Myocyte (in vitro differentiated cells): ENCODE measurements at regions not wholly inside any gene's neighbourhood (a gene's known extent, or its start where the extent isn't known, plus 50 kb on each side); places are given as distances from the start of the nearest gene placed in this dataset.

Source experiments
- DNase-seq: peaks from one replicate; pipeline ENCODE4 v3.0.0-alpha.2; 2012; ENCODE audit warnings: low read depth

DNA sequence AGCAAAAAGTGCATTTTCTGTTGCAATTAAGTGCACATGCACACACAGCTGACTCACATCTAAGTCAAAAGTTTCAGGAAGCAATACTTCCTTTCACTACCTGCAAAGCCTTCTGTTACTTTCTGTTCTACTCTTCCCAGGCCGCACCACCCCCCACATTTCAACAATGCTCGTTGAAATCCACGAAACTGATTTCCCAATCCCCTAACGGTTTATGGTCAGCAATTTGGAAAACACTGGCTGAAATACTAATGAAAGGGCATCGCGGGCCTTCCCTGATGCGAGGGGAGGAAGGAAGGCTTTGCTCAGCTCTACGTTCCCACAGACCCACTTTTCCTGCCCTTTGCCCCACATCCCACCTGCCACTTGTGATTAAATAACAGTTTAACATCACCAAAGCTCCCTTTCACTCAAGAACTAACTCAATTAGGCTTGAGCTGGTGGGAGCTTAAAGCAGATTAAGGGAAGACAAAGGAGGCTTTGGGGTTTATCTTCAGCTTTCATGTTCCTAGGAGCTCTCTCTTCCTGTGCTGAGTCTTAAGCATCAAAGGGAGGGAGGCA lies 243.2 kb upstream of the RAB4A start:
- DNase-seq = no peak

DNA sequence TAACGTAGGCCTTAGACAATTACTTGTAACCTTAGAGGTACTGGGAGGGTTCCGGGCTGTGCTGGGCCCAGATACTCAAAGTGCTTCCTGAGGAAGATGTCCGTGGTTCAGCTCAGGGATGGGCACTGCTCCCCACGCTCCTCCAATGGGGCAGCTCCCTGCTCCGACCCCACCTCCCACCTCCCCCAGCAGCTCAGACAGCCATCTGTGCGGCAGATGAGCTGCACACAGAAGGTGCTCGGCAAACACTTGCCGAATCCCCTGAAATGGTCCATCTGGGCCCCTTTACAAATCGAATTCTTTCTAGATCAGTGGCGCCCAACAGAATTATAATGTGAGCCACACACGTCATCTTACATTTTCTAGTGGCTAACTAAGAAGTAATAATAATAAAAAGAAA lies 242.4 kb upstream of the RAB4A start:
- no peak for DNase-seq

DNA sequence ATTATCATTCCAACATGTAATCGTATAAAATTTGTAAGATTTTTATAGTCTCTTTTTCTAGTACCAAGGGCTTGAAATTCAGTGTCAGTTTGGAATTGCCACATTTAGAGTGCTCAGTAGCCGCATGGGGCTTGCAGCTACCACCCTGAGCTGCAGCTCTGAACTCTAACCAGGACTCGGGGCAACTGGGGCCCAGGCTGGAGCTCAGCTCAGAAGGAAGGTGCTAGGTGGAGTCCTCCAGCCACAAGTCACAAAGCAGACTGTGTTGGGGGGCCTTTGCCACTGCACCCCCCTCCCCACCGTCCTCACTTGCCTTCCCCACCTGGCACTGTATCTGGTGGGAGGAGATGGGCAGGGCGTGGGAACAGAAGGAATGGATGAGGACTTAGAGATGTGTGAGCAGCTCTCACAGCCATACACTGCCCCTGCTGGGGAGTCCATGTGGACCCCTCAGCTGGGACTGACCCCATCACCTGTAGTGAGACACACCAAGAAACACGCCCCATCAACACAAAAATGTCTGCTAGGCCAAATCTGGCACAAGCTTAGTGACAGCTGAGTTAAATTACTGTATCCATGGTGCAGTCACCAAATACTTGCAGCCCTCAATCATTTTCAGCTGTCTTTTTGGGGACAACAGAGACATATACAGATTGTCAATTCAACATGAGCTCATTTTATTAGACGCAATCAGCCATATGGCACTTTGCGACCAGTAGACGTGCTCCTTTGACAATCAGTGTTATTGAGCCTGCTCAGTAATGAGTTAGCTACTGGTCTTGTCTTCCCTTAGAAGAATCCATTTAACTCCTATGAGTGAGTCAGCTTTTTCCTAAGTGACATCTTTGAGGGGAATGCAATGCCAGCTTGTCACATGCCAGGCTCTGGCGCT lies 241.7 kb upstream of the RAB4A start:
- DNase-seq = peak; percentile 25

DNA sequence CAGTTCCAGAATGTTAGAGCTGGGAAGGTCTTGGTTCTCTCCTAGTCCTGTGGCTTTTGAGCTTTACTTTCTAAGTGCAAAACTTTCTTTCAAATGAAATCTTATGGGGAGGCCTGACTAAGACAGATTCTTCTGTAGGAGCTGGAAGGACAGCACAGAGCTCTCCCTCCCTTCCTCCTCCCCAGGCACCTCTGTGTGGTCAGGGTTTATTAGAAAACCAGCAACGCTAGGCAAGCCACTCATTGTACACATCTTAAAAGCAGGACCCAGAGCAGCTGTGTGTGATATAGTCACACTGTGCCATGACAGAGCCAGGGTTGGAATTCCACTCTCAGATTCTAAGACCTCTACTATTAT lies 241.1 kb upstream of the RAB4A start:
- peak; percentile 3 for DNase-seq

DNA sequence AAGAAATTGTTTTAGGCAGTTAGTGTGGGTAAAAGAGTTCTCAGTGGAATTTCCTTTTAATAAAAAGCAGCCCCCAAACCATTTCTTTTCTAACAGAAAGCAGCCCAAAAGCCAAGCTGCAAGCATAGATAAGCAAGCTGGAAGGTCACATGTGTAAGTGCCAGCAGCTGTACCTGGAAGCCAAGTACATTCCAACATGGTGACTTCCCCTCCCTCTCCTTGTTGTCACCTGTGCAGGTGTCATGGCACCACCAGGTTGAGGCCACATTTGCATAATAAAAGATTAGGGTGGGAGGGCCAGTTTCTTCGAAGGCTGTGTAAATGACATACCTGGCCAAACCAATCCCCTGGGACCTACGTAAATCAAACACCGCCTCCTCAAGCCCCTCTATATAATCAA lies 240.3 kb upstream of the RAB4A start:
- no peak for DNase-seq

DNA sequence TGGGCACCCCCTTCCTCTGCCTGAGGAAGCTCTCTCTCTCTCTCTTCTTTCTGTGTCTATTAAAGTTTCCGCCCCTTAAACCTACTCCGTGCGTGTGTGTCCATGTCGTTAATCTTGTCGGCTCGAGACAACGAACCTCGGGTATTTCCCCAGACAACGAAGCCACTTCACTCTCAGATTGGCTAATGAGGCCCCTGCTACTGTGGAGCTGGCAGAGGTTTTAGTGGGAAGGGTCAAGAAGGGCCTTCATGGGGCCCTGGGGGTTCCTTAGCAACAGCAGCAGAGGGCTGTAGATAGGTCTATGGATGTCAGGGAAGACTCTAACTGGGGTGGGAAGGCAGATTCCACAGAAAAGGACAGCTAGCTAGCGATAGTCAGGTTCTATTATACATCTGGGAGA lies 239.8 kb upstream of the RAB4A start:
- no peak for DNase-seq

DNA sequence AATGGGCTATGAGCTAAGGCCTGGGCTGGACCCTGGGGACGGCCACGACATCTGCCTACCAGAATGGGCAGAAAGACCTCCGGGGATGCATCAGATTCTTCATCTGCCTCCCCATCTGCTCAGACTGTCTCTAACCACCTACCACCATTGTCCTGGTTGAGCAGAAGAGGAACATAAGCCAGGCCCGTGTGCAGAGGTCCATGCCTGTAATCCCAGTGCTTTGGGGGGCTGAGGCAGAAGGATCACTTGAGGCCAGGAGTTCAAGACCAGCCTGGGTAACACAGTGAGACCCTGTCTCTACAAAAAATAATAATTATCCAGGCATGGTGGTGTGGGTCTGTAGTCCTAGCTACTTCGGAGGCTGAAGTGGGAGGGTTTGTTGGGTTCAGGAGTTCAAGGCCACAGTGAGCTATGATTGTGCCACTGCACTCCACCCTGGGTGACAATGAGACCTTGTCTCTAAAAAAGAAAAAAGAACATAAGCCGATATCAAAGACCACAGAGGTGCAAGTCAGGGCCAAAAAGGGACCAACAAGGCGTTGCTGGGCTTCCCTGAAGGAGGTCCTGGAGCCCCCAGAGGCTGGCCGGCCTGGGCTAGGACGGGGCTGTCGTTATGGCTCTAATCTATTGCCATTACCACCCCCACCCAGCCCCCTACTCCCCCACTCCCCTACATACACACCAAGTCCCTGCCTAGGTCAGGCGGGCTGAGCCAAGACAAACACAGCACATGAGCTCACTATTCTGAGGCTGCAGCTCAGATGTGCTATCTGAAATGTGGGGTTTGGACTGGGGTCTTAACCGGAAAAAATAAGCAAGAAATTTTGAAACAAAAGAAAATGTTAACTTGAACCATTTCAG lies 239.2 kb upstream of the RAB4A start:
- DNase-seq = no peak

DNA sequence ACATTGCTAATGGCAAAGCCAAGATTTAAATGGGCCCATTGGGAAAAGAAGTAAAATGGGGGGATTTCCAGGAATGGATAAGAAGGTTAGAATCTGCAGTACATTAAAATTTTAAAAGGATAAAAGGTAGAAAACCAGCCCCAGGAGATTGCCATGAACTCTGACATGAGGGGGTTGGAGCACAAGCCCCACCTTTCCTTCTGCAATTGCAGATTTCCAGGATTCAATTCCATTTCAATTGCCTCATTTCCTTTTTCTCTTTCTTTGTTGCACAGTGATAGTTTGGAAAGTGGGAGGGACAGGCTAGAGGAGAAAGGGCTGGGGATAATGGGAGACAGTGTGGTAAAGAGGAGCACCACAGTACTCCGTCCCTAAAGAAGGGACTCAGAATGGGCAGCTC lies 238.5 kb upstream of the RAB4A start:
- no peak for DNase-seq

DNA sequence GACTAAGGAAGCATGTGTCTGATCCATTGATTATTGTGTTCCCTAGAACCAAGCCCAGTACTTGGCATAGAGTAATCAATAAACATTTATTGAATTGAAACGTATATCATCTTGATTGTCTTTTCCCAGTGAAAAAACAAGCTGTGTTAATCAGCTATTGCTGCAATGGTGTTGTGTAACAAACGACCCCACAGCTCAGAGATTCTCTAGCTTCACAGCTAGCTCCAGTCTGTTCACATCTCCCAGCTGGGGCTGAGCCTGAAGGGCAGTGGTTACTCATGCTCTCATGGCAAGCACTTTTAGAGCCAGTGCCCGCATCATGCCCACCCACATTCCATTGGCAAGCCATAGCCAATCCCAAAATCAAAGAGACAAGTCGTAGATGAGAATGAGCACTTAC lies 237.4 kb upstream of the RAB4A start:
- no peak for DNase-seq

DNA sequence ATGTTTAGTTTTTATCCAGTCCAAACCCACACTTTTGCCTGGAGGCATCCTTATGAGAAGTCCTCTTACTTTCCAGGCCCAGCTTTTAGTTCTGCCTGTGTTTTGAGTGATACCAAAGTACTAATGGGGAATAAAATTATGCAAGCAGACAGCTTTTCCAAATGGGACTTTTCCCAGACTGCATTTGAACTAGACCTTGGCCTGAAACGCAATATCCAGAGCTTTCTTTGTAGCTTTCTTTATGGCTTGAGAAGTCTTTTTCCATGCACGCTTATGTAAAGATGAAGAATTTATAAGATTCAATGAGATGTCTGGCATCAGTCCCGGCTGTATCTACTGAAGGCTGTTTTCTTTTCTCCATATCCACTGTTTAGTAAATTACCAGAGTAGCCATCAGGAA lies 236.6 kb upstream of the RAB4A start:
- no peak for DNase-seq

DNA sequence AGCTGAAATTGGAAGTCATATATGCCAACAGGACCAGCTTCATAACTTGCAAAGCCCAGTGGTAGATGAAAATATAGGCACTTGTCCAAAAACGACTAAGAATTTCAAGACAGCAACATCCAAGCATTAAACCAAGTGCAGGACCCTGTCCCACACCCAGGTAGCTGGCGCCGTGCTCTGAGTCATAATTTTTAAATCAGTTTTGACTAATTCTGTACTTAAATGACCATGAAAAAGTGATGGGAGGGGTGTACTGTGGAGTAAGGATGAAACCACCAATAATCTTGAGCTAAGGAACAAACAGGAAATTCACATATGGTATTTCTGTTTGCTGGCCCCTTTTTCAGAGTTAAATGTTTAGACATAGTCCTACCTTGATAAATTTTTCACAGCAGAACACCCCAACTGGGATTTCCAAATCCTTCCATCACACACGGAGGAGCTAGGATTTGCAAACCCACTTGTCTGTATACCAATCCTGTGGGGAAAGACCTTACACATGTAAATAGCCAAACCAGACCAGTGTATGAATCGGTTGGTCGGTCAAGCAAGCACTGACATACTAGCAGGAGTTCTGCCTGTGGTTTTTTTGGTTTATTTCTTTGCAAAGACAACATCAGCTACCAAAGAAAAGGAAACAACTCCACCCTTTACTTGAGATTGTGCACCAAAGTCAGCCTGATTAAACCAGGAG lies 235.7 kb upstream of the RAB4A start:
- no peak for DNase-seq

DNA sequence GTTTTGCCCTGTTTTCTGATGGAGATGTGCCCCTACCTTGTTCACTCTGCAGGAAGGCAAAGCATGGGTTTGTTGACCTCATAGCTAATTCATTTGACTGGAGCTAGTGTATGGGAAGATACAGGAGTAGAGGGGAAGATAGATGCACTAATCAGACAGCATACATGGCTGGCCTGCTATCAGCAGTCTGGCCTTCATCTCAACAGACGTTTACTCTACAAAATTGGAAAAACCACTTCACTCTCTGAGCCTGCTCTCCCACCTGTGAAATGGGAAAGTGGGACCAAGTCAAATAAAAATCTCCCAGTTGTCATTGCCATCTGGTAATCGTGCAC lies 235.2 kb upstream of the RAB4A start:
- DNase-seq = no peak

DNA sequence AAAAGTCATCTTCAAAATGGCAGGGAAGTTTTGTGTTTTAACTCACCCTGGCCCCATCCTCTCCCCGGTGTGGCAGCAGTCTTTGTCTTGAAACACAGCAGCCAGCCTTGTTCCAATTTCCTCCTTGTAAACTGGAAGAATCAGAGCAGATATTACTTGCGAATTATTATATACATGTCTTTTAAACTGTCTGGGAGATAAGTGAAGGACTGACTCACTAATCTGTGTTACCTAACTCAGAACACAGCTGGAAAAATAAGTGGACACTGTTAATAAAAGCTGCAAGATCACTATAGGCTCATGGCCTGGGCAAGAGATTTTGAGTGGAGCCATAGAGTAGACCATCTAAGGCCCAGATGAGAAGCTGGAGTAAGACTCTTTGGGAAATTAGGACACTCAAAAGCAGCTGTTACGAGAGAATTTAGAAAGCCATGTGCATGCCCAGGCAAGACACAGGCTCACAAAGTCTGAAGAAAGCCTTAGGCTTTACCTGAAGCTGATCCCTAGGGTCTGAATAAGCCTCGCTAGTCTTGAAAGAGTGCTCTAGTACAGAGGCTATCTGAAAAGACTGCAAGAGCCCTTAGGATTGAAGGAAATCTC lies 233.0 kb upstream of the RAB4A start:
- DNase-seq = no peak

DNA sequence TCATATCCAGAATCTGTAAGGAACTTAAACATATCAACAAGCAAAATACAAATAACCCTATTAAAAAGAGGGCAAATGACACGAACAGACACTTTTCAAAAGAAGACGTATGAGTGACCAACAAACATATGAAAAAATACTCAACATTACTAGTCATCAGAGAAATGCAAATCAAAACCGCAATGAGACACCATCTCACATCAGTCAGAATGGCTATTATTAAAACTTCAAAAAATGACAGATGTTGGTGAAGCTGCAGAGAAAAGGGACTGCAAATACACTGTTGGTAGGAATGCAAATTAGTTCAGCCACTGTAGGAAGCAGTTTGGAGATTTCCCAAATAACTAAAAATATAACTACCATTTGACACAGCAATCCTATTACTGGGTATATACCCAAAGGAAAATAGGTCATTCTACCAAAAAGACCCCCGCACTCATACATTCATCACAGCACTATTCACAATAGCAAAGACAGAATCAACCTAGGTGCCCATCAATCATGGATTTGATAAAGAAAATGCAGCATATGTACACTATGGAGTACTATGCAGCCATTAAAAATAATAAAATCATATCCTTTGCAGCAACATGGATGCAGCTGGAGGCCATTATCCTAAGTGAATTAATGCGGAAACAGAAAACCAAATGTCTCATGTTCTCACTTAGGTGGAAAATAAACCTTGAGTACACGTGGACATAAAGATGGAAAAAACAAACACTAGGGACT lies 230.1 kb upstream of the RAB4A start:
- no peak for DNase-seq

DNA sequence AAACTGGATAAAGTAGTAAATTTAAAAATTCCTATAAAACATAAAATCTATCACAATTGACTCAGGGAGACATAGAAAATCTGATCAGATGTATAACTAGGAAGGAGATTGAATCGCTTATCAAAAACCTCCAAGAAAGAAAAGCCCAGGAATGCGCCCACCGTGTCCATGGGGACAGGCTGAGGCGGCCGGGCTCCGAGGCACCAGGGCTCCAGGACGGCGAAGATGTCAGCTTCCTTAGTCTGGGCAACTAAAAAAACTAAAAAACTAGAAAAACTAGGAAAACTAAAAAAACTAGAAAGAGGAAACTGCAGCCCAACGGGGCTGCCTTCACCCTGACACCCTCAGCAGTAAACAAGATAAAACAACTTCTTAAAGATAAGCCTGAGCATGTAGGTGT lies 229.0 kb upstream of the RAB4A start:
- DNase-seq = no peak

DNA sequence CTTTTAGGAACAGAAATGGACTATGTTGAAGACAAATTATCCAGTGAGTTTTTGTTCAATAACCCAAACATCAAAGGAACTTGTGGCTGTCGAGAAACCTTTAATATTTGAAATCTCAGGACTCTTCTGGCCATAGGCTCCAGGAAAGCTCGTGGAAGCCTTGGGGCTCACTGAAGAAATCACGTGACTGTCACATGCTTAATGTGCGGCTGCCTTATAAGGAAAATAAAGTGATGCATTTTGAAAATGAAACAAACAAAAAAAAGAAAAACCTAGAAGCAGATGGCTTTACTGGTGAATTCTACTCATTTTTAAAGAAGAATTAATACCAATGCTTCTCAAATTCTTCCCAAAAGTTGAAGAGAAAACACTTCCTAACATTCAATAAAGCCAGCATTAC lies 228.4 kb upstream of the RAB4A start:
- no peak for DNase-seq

DNA sequence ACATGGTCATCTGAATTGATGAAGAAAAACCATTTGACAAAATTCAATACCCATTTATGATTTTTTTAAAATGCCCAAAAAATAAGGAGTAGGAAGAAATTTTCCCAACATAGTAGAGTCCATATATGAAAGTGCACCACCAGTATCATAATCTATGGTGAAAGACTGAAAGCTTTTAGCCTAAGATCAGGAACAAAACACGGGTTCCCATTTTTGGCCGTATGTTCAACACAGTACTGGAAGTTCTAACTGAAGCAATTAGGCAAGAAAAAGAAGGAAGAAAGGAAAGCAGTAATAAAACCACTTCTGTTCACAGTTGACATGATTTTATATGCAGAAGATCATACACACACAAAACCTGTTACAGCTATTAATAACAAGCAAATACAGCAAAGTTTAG lies 227.8 kb upstream of the RAB4A start:
- no peak for DNase-seq

DNA sequence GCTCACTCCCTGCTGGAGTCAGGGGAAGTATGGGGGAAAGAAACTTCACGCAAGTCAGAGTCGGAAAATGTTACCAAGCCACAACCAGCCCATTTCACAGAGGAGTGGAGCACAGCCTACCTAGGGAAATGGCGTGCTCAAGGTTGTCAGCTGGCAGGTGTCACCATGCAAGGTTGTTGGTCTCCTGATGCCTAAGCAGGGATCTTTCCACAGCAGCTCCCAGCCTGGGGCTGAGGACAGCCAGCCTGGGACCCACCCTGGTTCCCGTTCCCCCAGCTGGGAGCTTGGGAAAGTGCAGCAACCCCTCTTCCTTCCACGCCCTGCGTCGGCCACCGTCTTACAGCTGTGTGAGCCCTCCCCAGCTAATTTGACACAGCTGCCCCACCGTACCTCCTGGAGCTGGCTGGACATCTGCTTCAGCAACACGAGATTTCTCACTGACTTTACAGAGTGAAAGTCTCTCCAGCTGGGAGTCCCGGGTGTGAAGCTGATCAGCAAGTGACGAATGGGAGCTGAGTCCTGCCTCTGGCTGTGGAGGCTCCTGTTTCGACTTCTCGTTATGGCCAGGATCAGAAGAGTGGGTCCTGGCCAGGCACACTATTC lies 224.6 kb upstream of the RAB4A start:
- no peak for DNase-seq

DNA sequence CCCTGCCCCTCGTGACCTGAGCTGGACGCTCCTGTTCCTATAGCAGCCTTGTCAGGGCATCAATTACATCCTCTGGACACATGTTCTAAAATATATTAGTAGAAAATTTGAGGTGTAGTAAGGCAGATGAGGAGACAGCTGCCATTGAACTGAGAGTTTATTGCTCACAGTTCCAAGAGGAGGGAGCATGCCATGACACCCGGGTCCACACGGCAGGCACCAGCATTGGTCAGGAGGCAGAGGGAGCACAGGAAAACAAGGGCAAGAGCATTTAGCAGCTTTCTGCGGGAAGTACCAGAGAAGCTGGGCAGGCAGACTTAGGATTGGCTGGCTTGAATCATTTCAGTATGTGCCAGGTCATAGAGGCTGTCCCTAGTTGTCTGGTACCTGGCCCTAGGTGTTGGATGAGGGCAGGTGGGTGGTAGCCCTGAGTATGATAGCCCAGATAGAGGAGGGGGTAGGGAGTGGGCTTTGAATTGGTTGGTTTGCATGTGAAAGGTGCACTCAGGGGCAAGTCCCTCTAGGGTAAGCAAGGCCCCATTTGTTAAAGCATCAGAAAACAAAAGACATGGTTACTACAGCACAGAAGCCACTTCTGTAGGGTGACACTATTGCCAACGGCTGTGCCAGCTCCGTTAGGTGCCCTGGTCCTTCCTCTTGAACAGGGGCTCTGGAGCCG lies 223.6 kb upstream of the RAB4A start:
- no peak for DNase-seq
